Nephron progenitor cell (in vitro differentiated cells): ENCODE measurements at regions not wholly inside any gene's neighbourhood (a gene's known extent, or its start where the extent isn't known, plus 50 kb on each side); places are given as distances from the start of the nearest gene placed in this dataset.
"Not testable (repeated sequence)": the region's sequence is repeated elsewhere in the genome, so short reads cannot be mapped to it uniquely, and the experiment has no call there.

Experiments
- DNase-seq: peaks from one replicate; pipeline ENCODE4 v3.0.0; 2021
- H3K27ac Mint-ChIP-seq: 2 replicates; pipeline ENCODE4 v1.8.0; 2021; ENCODE audit warnings: mild to moderate bottlenecking, moderate library complexity, mixed read lengths
- H3K27me3 Mint-ChIP-seq: 2 replicates; pipeline ENCODE4 v1.8.0; 2021; ENCODE audit warnings: mild to moderate bottlenecking, low read depth, mixed read lengths; ENCODE audit not compliant: poor library complexity
- H3K36me3 Mint-ChIP-seq: 2 replicates; pipeline ENCODE4 v1.8.0; 2021; ENCODE audit warnings: low read depth, mixed read lengths
- H3K4me1 Mint-ChIP-seq: 2 replicates; pipeline ENCODE4 v1.8.0; 2021; ENCODE audit warnings: mixed read lengths
- H3K4me3 Mint-ChIP-seq: 2 replicates; pipeline ENCODE4 v1.8.0; 2021; ENCODE audit warnings: mild to moderate bottlenecking, moderate library complexity, mixed read lengths
- H3K9me3 Mint-ChIP-seq: 2 replicates; pipeline ENCODE4 v1.8.0; 2021; ENCODE audit warnings: mild to moderate bottlenecking, moderate library complexity, mixed read lengths
- TF ChIP-seq, protein P1 (sequence below): fragments of 200-600 bp; sonication (generic); IDR thresholded peaks from 2 replicates; pipeline ENCODE4 v1.5.0; 2021; ENCODE audit warnings: antibody characterized with exemption

- Mint-ChIP-seq H3K4me1 (no peaks in the 10 kb centered on the region), H3K36me3 (no peaks in the 10 kb centered on the region), H3K9me3 (no peaks in the 10 kb centered on the region), H3K27me3 (no peaks in the 10 kb centered on the region), H3K4me3 (no peak overlapping the region), H3K27ac (no peak overlapping the region)
- no peak for DNase-seq
- TF ChIP-seq, protein P1, sequence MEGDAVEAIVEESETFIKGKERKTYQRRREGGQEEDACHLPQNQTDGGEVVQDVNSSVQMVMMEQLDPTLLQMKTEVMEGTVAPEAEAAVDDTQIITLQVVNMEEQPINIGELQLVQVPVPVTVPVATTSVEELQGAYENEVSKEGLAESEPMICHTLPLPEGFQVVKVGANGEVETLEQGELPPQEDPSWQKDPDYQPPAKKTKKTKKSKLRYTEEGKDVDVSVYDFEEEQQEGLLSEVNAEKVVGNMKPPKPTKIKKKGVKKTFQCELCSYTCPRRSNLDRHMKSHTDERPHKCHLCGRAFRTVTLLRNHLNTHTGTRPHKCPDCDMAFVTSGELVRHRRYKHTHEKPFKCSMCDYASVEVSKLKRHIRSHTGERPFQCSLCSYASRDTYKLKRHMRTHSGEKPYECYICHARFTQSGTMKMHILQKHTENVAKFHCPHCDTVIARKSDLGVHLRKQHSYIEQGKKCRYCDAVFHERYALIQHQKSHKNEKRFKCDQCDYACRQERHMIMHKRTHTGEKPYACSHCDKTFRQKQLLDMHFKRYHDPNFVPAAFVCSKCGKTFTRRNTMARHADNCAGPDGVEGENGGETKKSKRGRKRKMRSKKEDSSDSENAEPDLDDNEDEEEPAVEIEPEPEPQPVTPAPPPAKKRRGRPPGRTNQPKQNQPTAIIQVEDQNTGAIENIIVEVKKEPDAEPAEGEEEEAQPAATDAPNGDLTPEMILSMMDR, result no peak
These were observed 432.7 kb upstream of the PABPC4L start for GRCh38 chr4:134634301-134634700.

- Mint-ChIP-seq H3K4me1 (peaks cover 4% of the 10 kb centered on the region), H3K36me3 (no peaks in the 10 kb centered on the region), H3K27ac (no peak overlapping the region), H3K9me3 (no peaks in the 10 kb centered on the region), H3K27me3 (no peaks in the 10 kb centered on the region), H3K4me3 (no peak overlapping the region)
- no peak for DNase-seq
- TF ChIP-seq, protein P1, result no peak
These were observed 430.5 kb upstream of the PABPC4L start for GRCh38 chr4:134632056-134632455.

DNA sequence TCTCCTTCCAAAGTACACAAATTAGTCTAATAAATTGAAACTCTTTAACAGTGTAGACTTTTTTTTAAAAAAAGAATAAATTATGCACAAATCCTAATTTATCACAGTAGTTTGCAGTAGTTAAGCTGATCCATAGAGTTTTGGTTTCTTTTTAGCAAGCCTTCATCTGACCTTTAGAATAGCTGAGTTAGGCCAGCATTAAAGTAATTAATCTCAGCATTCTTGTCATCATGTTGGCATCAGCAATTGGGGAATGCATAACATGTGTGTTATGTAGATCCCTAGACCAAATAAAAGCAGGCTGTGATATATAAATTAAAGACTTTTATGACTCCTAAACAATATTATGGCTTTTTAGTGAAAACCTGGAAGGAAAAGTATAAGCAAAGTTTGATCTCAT lies 426.5 kb upstream of the PABPC4L start:
- H3K27me3 Mint-ChIP-seq, result no peaks in the 10 kb centered on the region
- H3K36me3 Mint-ChIP-seq, result no peaks in the 10 kb centered on the region
- H3K27ac Mint-ChIP-seq, result no peak overlapping the region

GRCh38 chr4:134627366-134627765 lies 425.8 kb upstream of the PABPC4L start:
- Mint-ChIP-seq H3K27me3 (no peaks in the 10 kb centered on the region), H3K4me1 (peaks cover 31% of the 10 kb centered on the region), H3K9me3 (no peaks in the 10 kb centered on the region), H3K27ac (no peak overlapping the region), H3K4me3 (no peak overlapping the region), H3K36me3 (no peaks in the 10 kb centered on the region)
- TF ChIP-seq, protein P1, result no peak
- DNase-seq, result no peak

More for the DNA sequence above, 426.5 kb upstream of the PABPC4L start:
- Mint-ChIP-seq H3K4me3 (no peak overlapping the region), H3K4me1 (peaks cover 24% of the 10 kb centered on the region), H3K9me3 (no peaks in the 10 kb centered on the region)
- no peak for DNase-seq
- TF ChIP-seq, protein P1, result no peak

DNA sequence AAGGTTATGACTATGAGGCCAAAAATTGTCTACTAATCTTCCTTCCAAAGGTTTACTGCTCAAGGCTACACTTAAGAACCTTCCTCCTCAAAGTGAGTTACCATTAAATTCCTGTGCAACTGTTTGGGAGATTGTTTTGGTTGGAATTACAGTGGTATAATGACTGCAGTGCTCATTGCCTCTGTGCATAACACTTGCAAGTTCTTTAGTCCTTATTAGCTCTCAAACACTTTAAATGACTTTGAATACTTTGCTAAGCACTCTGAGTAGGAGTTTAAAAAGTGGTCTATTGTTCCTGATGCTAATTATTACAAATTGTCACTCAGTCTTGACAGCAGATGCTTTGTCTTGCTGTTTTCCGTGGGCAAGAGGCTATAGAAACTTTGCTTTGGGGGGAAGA lies 422.8 kb upstream of the PABPC4L start:
- TF ChIP-seq, protein P1, result no peak
- no peaks in the 10 kb centered on the region for H3K27me3 Mint-ChIP-seq
- DNase-seq, result no peak
- no peaks in the 10 kb centered on the region for H3K9me3 Mint-ChIP-seq
- H3K4me1 Mint-ChIP-seq, result peaks cover 38% of the 10 kb centered on the region
- H3K36me3 Mint-ChIP-seq, result no peaks in the 10 kb centered on the region
- no peak overlapping the region for H3K4me3 Mint-ChIP-seq
- no peak overlapping the region for H3K27ac Mint-ChIP-seq

DNA sequence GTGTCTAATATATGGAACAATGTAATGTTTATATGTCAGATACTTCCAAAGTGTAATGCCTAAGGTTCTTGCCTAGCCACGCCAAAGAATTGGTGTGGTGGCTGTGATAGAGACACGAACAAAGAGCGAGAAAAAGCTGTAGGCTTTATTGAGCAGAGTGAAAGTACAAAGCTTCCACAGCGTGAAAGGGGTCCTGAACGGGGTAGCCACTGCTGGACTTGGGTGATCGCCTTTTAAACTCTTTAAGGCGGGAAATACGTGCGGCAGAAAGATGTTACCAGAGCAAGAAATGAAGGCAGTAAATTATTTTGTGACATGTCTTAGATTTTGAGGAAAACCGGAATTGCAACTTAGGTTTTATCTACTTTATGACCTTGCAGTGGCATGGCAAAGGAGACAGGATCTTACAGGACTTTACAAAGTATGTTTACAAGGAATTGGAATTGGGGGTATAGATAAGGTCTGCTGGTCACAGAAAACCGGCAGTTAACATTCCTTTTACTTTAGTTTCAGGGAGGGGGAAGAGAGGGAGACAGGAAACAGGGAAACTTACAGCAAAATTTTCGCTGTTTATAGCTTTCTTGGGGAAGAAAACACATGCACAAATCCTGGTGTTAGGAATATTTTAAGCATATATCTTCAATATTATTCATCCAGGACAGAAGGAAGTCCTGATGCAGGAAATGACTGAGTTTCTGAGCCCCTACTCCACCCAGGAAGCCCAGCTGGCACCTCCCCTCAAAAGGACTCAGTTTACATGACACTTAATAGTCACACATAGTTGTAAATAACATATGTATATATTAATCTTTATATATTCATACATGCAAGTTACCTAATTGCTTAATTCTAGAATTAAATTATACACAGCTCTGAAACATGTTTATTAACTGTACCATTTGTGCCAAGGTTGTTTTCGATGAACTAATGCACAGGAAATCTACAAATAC lies 421.3 kb upstream of the PABPC4L start:
- H3K36me3 Mint-ChIP-seq, H3K27me3 Mint-ChIP-seq, H3K9me3 Mint-ChIP-seq: not testable (repeated sequence)
- DNase-seq, result peak; percentile 5
- Mint-ChIP-seq H3K4me3 (peak overlapping the region; percentile 56), H3K27ac (peak overlapping the region; percentile 86), H3K4me1 (peaks cover 38% of the 10 kb centered on the region)
